ENCODE measurements at regions not wholly inside any gene's neighbourhood (a gene's known extent, or its start where the extent isn't known, plus 50 kb on each side); places are given as distances from the start of the nearest gene placed in this dataset.

DNA sequence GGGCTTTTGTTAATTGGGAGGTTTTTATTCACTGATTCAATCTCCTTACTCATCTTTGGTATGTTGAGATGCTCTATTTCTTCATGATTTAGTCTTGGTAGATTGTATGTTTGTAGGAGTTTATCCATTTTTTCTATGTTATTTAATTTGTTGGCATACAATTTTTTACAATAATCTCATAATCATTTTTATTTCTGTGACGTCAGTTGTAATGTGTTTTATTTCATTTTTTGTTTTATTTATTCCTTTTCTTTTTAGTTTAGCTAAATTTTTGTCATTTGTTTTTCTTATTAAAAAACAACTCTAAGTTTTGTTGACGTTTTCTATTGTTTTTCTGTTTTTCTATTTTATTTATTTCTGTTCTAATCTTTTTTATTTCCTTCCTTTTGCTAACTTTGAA, 389.8 kb downstream of the HS3ST3B1 start:
- H3K9ac ChIP-seq (ENCODE audit: extremely low read depth, low read length, poor library complexity, severe bottlenecking) = no peak overlapping the region
- Mint-ChIP-seq H3K27me3 (ENCODE audit: insufficient read depth) (peaks cover 1% of the 10 kb centered on the region), H3K9me3 (peaks cover 30% of the 10 kb centered on the region), H3K4me3 (no peak overlapping the region), H3K27ac (no peak overlapping the region), H3K36me3 (ENCODE audit: low read depth) (peaks cover 2% of the 10 kb centered on the region), H3K4me1 (peaks cover 1% of the 10 kb centered on the region)
- TF ChIP-seq, protein P1, sequence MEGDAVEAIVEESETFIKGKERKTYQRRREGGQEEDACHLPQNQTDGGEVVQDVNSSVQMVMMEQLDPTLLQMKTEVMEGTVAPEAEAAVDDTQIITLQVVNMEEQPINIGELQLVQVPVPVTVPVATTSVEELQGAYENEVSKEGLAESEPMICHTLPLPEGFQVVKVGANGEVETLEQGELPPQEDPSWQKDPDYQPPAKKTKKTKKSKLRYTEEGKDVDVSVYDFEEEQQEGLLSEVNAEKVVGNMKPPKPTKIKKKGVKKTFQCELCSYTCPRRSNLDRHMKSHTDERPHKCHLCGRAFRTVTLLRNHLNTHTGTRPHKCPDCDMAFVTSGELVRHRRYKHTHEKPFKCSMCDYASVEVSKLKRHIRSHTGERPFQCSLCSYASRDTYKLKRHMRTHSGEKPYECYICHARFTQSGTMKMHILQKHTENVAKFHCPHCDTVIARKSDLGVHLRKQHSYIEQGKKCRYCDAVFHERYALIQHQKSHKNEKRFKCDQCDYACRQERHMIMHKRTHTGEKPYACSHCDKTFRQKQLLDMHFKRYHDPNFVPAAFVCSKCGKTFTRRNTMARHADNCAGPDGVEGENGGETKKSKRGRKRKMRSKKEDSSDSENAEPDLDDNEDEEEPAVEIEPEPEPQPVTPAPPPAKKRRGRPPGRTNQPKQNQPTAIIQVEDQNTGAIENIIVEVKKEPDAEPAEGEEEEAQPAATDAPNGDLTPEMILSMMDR (conservative IDR thresholded peaks at IDR 0.05) = no peak
- no peak overlapping the region for H3K27ac ChIP-seq (ENCODE audit: low read depth, low read length)
- peaks cover 34% of the 10 kb centered on the region for H3K9me3 ChIP-seq (ENCODE audit: control insufficient read depth, low read length)
- no peaks in the 10 kb centered on the region for H3K27me3 ChIP-seq (ENCODE audit: control insufficient read depth, insufficient read depth, low read length, poor library complexity, severe bottlenecking)
- no peak for DNase-seq
- H3K4me1 ChIP-seq (ENCODE audit: control insufficient read depth, insufficient read depth, low read length) = no peaks in the 10 kb centered on the region
- no peak overlapping the region for H3K4me3 ChIP-seq (ENCODE audit: low read length)
- WGBS, 2 experiments (ENCODE audit: insufficient coverage in 1 of 2, insufficient read length in 1 of 2) = no CpG with 5 or more reads among the region's 2 CpGs
- no peaks in the 10 kb centered on the region for H3K36me3 ChIP-seq (ENCODE audit: control insufficient read depth, insufficient read depth, low read length)

DNA sequence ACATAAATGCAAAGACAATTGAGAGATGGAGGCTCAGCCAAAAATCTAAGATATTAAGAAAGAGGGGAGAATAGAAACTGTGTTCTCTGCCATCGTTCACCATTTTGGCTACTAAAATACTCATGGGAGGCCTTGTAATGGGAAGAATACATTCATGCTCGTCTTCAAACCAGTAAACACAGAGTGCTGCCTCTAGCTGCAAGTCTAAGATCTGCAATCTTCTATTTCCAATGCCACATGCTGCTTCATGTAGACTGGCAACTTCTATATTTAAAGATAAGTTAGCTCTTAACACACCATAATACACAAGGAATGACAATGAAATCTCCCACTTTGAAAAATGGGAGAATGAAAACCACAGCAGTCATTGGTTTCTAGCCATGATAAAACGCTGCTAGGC, 387.3 kb downstream of the HS3ST3B1 start:
- H3K27me3 ChIP-seq (ENCODE audit: control insufficient read depth, insufficient read depth, low read length, poor library complexity, severe bottlenecking) = no peaks in the 10 kb centered on the region
- no peaks in the 10 kb centered on the region for H3K36me3 ChIP-seq (ENCODE audit: control insufficient read depth, insufficient read depth, low read length)
- H3K4me3 Mint-ChIP-seq = no peak overlapping the region
- H3K9me3 ChIP-seq (ENCODE audit: control insufficient read depth, low read length) = peaks cover 25% of the 10 kb centered on the region
- TF ChIP-seq, protein P1 (conservative IDR thresholded peaks at IDR 0.05) = peak; percentile 68
- 90 to 92% methylated on average over 2 to 3 of the region's 3 CpGs for WGBS, 2 experiments (ENCODE audit: insufficient coverage in 1 of 2, insufficient read length in 1 of 2)
- no peak for DNase-seq
- H3K36me3 Mint-ChIP-seq (ENCODE audit: low read depth) = peaks cover 2% of the 10 kb centered on the region
- no peak overlapping the region for H3K27ac ChIP-seq (ENCODE audit: low read depth, low read length)
- H3K4me3 ChIP-seq (ENCODE audit: low read length) = no peak overlapping the region
- no peak overlapping the region for H3K9ac ChIP-seq (ENCODE audit: extremely low read depth, low read length, poor library complexity, severe bottlenecking)
- H3K27ac Mint-ChIP-seq = no peak overlapping the region
- peaks cover 1% of the 10 kb centered on the region for H3K4me1 Mint-ChIP-seq
- H3K27me3 Mint-ChIP-seq (ENCODE audit: insufficient read depth) = no peaks in the 10 kb centered on the region
- no peaks in the 10 kb centered on the region for H3K4me1 ChIP-seq (ENCODE audit: control insufficient read depth, insufficient read depth, low read length)
- peaks cover 26% of the 10 kb centered on the region for H3K9me3 Mint-ChIP-seq

DNA sequence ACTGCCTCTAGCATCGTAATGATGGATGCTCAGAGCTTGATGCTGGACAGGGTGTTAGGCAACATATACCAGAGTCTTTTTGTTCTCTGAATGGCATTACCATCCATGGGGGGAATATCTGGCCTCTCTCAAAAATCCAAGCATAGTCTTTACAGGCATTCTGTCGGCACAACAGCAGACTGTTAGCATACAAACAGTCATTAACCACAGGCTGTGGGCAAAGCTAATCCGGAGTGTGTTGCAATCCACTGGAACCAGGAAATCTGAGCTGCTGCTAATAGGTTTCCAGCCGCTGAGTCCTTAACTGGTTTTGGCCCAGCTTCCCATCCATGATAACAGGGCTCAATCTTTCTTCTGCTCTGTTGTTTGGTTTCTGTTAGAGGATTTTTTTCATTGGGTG, 371.9 kb downstream of the HS3ST3B1 start:
- Mint-ChIP-seq H3K36me3 (ENCODE audit: low read depth) (no peaks in the 10 kb centered on the region), H3K4me1 (peaks cover 16% of the 10 kb centered on the region), H3K9me3 (peaks cover 10% of the 10 kb centered on the region), H3K27me3 (ENCODE audit: insufficient read depth) (no peaks in the 10 kb centered on the region), H3K4me3 (no peak overlapping the region), H3K27ac (no peak overlapping the region)
- Histone ChIP-seq H3K27ac (ENCODE audit: low read depth, low read length) (no peak overlapping the region), H3K27me3 (ENCODE audit: control insufficient read depth, insufficient read depth, low read length, poor library complexity, severe bottlenecking) (no peaks in the 10 kb centered on the region), H3K4me1 (ENCODE audit: control insufficient read depth, insufficient read depth, low read length) (no peaks in the 10 kb centered on the region), H3K36me3 (ENCODE audit: control insufficient read depth, insufficient read depth, low read length) (no peaks in the 10 kb centered on the region), H3K9ac (ENCODE audit: extremely low read depth, low read length, poor library complexity, severe bottlenecking) (no peak overlapping the region), H3K9me3 (ENCODE audit: control insufficient read depth, low read length) (peaks cover 9% of the 10 kb centered on the region), H3K4me3 (ENCODE audit: low read length) (peak overlapping the region; percentile 20)
- TF ChIP-seq, protein P1 (conservative IDR thresholded peaks at IDR 0.05) = no peak
- 58 to 72% methylated on average over 4 of the region's 4 CpGs for WGBS, 2 experiments (ENCODE audit: insufficient coverage in 1 of 2, insufficient read length in 1 of 2)
- DNase-seq = peak; percentile 77
